Caco-2 (cell line): ENCODE measurements at regions not wholly inside any gene's neighbourhood (a gene's known extent, or its start where the extent isn't known, plus 50 kb on each side); places are given as distances from the start of the nearest gene placed in this dataset.

Experiments
- BruUV-seq: library from RNA; stranded (reverse); fragments of 400-500 nt; replicated peaks from 2 replicates; lab custom pipeline; 2021; lab: Mats Ljungman, UMichigan
- CTCF ChIA-PET: fragments of 300-600 bp; sonication (Branson Sonifier 250); formaldehyde crosslinking; loops from one replicate; lab custom pipeline; 2022; ENCODE audit warnings: antibody characterized with exemption; lab: Charles Lee
- POLR2A ChIA-PET: fragments of 300-600 bp; sonication (Branson Sonifier 250); formaldehyde crosslinking; loops from one replicate; lab custom pipeline; 2022; ENCODE audit warnings: antibody characterized with exemption; lab: Charles Lee
- DNase-seq, 2 experiments: peaks; one replicate each; pipeline versions ENCODE4 v3.0.0 to v3.0.0-alpha.2; 2020 to 2022
- H3K27me3 ChIP-seq: replicated peaks from 2 replicates; pipeline ENCODE4 v1.6.0; 2011; ENCODE audit warnings: low read length; ENCODE audit not compliant: control insufficient read depth, insufficient read depth
- H3K36me3 ChIP-seq: 2 replicates; pipeline ENCODE4 v1.5.1; 2011; ENCODE audit warnings: low read length; ENCODE audit not compliant: control insufficient read depth, insufficient read depth
- H3K4me1 ChIP-seq: fragments of 250-450 bp; sonication (Bioruptor Pico); 2 replicates; pipeline ENCODE4 v1.5.1; 2020; ENCODE audit warnings: mild to moderate bottlenecking
- H3K4me3 ChIP-seq: 2 replicates; pipeline ENCODE4 v1.5.1; 2011; ENCODE audit warnings: low read depth, mild to moderate bottlenecking, control low read depth, low read length
- H3K9me3 ChIP-seq: fragments of 250-450 bp; sonication (Bioruptor Pico); 2 replicates; pipeline ENCODE4 v1.5.1; 2020; ENCODE audit warnings: mild to moderate bottlenecking, moderate library complexity
- H3K27ac Mint-ChIP-seq: one replicate; pipeline ENCODE4 v1.8.0; 2022; ENCODE audit warnings: mixed read lengths; ENCODE audit not compliant: unreplicated experiment
- H3K27me3 Mint-ChIP-seq: one replicate; pipeline ENCODE4 v1.8.0; 2022; ENCODE audit warnings: mixed read lengths; ENCODE audit not compliant: insufficient read depth, unreplicated experiment
- H3K36me3 Mint-ChIP-seq: one replicate; pipeline ENCODE4 v1.8.0; 2022; ENCODE audit warnings: mild to moderate bottlenecking, mixed read lengths; ENCODE audit not compliant: insufficient read depth, unreplicated experiment
- H3K4me1 Mint-ChIP-seq: one replicate; pipeline ENCODE4 v1.8.0; 2022; ENCODE audit warnings: low read depth, mixed read lengths; ENCODE audit not compliant: unreplicated experiment
- H3K4me3 Mint-ChIP-seq: one replicate; pipeline ENCODE4 v1.8.0; 2022; ENCODE audit warnings: mild to moderate bottlenecking, moderate library complexity, mixed read lengths; ENCODE audit not compliant: unreplicated experiment
- H3K9me3 Mint-ChIP-seq: one replicate; pipeline ENCODE4 v1.8.0; 2022; ENCODE audit warnings: mixed read lengths; ENCODE audit not compliant: unreplicated experiment
- intact Hi-C: fragments of 100-400 bp; cut with micrococcal nuclease; formaldehyde crosslinking; loops from one replicate; pipeline ENCODE4 v1.10.0; 2022; ENCODE audit not compliant: unreplicated experiment
- TF ChIP-seq, protein P1 (sequence below), 2 experiments: fragments of 200-600 bp in 1 of 2; IDR thresholded peaks; 1 replicate in 1 of 2; 2 replicates in 1 of 2; pipeline versions ENCODE4 v1.5.1 to v1.8.0; 2011 to 2022; ENCODE audit warnings: antibody characterized with exemption in 1 of 2, control low read depth in 1 of 2, inconsistent platforms in 1 of 2, low read depth in 1 of 2, low read length in 1 of 2, mild to moderate bottlenecking in 1 of 2, moderate library complexity in 1 of 2; ENCODE audit not compliant: insufficient read depth in 1 of 2, severe bottlenecking in 1 of 2, unreplicated experiment in 1 of 2

DNA sequence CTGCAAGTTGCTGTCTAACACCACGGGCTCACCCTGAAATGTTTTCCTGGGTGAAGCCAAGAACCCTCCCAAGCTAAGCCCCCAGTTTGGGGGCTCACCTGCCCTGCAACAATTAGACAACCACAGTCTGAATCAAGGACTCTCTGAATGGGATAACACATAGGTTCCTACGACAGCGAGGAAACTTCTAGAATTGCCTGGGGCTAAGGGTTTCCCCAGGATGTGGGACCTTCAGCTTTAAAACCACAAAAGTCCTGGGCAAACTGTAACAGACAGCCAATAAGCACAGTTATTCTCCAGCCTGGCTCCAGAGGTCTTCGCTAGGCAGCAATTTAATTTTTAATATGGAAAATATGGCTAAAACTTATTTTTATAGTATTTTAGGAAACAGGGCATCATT is 162.6 kb downstream of the PRKX start:
- H3K9me3 ChIP-seq: no peaks in the 10 kb centered on the region
- Mint-ChIP-seq H3K27ac (no peak overlapping the region), H3K9me3 (no peaks in the 10 kb centered on the region), H3K27me3 (no peaks in the 10 kb centered on the region), H3K4me1 (peaks cover 11% of the 10 kb centered on the region), H3K36me3 (no peaks in the 10 kb centered on the region), H3K4me3 (no peak overlapping the region)
- H3K36me3 ChIP-seq: no peaks in the 10 kb centered on the region
- CTCF ChIA-PET: no interaction called here
- TF ChIP-seq, protein P1, sequence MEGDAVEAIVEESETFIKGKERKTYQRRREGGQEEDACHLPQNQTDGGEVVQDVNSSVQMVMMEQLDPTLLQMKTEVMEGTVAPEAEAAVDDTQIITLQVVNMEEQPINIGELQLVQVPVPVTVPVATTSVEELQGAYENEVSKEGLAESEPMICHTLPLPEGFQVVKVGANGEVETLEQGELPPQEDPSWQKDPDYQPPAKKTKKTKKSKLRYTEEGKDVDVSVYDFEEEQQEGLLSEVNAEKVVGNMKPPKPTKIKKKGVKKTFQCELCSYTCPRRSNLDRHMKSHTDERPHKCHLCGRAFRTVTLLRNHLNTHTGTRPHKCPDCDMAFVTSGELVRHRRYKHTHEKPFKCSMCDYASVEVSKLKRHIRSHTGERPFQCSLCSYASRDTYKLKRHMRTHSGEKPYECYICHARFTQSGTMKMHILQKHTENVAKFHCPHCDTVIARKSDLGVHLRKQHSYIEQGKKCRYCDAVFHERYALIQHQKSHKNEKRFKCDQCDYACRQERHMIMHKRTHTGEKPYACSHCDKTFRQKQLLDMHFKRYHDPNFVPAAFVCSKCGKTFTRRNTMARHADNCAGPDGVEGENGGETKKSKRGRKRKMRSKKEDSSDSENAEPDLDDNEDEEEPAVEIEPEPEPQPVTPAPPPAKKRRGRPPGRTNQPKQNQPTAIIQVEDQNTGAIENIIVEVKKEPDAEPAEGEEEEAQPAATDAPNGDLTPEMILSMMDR (IDR thresholded peaks at IDR 0.05; ENCODE audit: insufficient read depth in 1 of 2, low read depth in 1 of 2, low read length in 1 of 2, severe bottlenecking in 1 of 2, unreplicated experiment in 1 of 2): no peak
- no peak for DNase-seq
- POLR2A ChIA-PET: no interaction called here
- no peak overlapping the region for H3K4me3 ChIP-seq
- no peaks in the 10 kb centered on the region; the same call in 1 of the 2 replicates for H3K4me1 ChIP-seq
- BruUV-seq: no TSS peak
- intact Hi-C loops: no loop called here
- no peaks in the 10 kb centered on the region for H3K27me3 ChIP-seq

DNA sequence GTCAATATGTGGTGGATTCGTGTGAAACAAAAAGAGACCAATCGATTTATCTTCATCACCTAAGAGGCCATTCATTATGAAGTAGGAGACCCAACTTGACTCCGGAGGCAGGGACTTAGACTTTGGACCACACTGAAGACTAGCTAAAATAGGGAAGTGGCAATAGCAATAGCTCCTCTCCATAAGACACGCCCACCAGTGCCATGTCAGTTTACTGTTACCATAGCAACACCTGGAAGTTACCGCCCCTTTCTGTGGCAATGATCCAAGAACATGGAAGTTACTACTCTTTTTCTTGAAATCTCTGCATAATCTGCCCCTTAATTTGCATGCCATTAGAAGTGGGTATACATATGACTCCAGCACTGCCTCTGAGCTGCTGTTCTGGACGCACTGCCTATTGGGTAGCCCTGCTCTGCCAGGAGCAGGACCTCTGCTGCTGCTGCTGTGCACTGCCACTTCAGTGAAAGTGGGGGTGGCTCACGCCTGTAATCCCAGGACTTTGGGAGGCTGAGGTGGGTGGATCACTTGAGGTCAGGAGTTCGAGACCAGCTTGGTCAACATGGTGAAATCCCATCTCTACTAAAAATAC is 163.2 kb downstream of the PRKX start:
- TF ChIP-seq, protein P1 (IDR thresholded peaks at IDR 0.05; ENCODE audit: insufficient read depth in 1 of 2, low read depth in 1 of 2, low read length in 1 of 2, severe bottlenecking in 1 of 2, unreplicated experiment in 1 of 2): no peak
- H3K4me3 Mint-ChIP-seq: peak overlapping the region; percentile 77

DNA sequence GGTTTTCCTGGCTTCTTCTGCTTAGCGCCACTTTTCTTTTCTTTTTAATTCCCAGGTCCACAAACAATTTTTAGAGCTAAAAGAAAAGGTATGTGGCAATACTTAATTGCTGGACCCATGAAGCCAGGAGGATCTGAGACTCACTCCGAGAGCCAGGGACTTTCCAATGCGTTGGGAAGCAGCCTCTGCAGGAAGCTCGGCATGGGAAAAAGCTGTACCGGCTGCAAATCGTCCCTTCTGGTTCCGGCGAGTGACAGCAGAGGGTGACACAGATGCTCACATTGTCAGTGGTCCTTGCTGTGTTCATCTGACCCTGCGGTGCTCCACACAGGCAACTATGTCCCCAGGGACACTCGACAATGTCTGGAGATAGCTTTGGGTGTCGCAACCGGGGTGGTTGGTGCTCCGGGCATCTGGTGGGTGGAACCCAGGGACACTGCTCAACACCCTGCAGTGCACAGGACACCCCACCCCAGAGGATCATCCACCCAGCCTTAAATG is 164.0 kb downstream of the PRKX start:
- no peaks in the 10 kb centered on the region for H3K36me3 Mint-ChIP-seq
- TF ChIP-seq, protein P1 (IDR thresholded peaks at IDR 0.05; ENCODE audit: insufficient read depth in 1 of 2, low read depth in 1 of 2, low read length in 1 of 2, severe bottlenecking in 1 of 2, unreplicated experiment in 1 of 2): no peak
- H3K9me3 Mint-ChIP-seq: no peaks in the 10 kb centered on the region
- CTCF ChIA-PET: interaction anchor here (0.8 kb wide), 1 partner anchor 304 kb away, joined by 3 read pairs; no protein-coding TSS in a partner anchor
- peaks cover 11% of the 10 kb centered on the region for H3K4me1 Mint-ChIP-seq
- POLR2A ChIA-PET: no interaction called here
- no peaks in the 10 kb centered on the region for H3K9me3 ChIP-seq
- H3K4me3 ChIP-seq: peak overlapping the region; percentile 2
- no peak overlapping the region for H3K27ac Mint-ChIP-seq
- intact Hi-C loops: loop anchor here (5.0 kb wide), 2 partner anchors 432 to 512 kb away; no protein-coding TSS in a partner anchor
- no TSS peak for BruUV-seq
- H3K27me3 Mint-ChIP-seq: no peaks in the 10 kb centered on the region
- H3K4me1 ChIP-seq: no peaks in the 10 kb centered on the region; the same call in 1 of the 2 replicates
- peak overlapping the region; percentile 77 for H3K4me3 Mint-ChIP-seq
- no peaks in the 10 kb centered on the region for H3K27me3 ChIP-seq
- H3K36me3 ChIP-seq: no peaks in the 10 kb centered on the region
- DNase-seq: peak; percentile 6 to 32

More for the DNA sequence above, 163.2 kb downstream of the PRKX start:
- intact Hi-C loops: no loop called here
- Mint-ChIP-seq H3K36me3 (no peaks in the 10 kb centered on the region), H3K4me1 (peaks cover 11% of the 10 kb centered on the region), H3K27ac (no peak overlapping the region), H3K27me3 (no peaks in the 10 kb centered on the region), H3K9me3 (no peaks in the 10 kb centered on the region)
- BruUV-seq: no TSS peak
- ChIA-PET CTCF (no interaction called here), POLR2A (no interaction called here)
- Histone ChIP-seq H3K27me3 (no peaks in the 10 kb centered on the region), H3K4me1 (no peaks in the 10 kb centered on the region; the same call in 1 of the 2 replicates), H3K9me3 (no peaks in the 10 kb centered on the region), H3K36me3 (no peaks in the 10 kb centered on the region), H3K4me3 (no peak overlapping the region)
- peak; percentile 23 to 42 for DNase-seq
